ENCODE measurements at regions not wholly inside any gene's neighbourhood (a gene's known extent, or its start where the extent isn't known, plus 50 kb on each side); places are given as distances from the start of the nearest gene placed in this dataset.

GRCh38 chr11:116527180-116527991 lies 245.4 kb downstream of the BUD13 start:
- intact Hi-C loops (cut with DNase I) = no loop called here
- ATAC-seq (no peak), DNase-seq (ENCODE audit: missing footprints) (no peak)

- DNase-seq (ENCODE audit: missing footprints) (no peak), ATAC-seq (no peak)
- intact Hi-C loops (cut with DNase I) = no loop called here
Measured at GRCh38 chr11:116525961-116526495, 246.8 kb downstream of the BUD13 start.

GRCh38 chr11:116519499-116519898 lies 253.3 kb downstream of the BUD13 start:
- intact Hi-C loops (cut with DNase I) = no loop called here
- no peak for DNase-seq (ENCODE audit: missing footprints)
- no peak for ATAC-seq

DNA sequence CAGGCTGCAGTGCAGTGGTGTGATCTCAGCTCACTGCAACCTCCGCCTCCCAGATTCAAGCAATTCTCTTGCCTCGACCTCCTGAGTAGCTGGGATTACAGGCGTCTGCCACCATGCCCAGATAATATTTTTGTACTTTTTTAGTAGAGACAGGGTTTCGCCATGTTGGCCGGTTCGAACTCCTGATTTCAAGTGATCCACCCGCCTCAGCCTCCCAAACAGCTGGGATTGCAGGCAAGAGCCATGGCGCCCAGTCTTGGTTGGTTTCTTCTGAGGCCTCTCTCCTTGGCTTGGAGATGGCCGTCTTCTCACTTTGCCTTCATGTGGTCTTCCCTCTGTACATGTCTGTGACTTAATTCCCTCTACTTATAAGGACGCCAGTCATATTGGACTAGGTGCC lies 254.6 kb downstream of the BUD13 start:
- ATAC-seq (no peak), DNase-seq (ENCODE audit: missing footprints) (no peak)
- intact Hi-C loops (cut with DNase I) = no loop called here

DNA sequence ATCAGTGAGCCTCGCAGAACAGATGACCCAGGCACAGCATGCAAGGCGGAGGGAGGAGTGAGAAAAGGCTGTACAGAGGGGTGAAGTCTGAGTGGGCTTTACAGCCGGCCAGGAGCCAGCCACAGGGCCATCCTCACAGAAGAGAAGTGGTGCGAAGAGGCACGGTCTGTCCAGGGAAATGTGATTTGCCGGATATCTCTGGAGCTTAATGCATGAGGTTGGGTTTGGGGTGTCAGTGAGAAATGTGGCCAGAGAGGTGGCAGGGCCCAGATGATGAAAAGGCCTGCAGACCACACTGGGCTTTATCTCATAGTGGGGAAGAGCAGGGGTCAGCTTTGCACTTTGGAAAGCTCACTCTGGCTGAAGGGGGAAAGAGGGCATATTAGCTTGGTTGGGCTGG lies 255.2 kb downstream of the BUD13 start:
- no peak for ATAC-seq
- DNase-seq (ENCODE audit: missing footprints) = no peak
- intact Hi-C loops (cut with DNase I) = no loop called here

DNA sequence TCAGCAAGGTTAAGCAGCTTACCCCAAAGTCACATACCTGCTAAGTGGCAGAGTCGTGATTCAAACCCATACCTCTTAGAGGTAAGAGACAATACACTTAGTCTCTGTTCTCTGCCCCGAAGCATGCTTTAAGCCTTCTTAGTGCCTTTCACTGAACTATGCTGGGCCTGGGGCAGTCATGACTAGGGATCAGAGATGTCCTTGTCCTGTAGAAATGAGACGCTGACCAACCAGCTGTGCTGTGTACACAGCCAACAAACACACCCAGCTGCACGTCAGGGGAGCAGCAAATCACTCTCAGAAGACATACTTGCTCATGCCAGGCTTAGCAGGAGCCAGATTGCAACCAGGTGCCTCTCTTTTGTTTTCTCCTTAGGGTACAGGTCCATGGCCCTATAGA lies 255.7 kb downstream of the BUD13 start:
- ATAC-seq = no peak
- no peak for DNase-seq (ENCODE audit: missing footprints)
- intact Hi-C loops (cut with DNase I) = no loop called here

DNA sequence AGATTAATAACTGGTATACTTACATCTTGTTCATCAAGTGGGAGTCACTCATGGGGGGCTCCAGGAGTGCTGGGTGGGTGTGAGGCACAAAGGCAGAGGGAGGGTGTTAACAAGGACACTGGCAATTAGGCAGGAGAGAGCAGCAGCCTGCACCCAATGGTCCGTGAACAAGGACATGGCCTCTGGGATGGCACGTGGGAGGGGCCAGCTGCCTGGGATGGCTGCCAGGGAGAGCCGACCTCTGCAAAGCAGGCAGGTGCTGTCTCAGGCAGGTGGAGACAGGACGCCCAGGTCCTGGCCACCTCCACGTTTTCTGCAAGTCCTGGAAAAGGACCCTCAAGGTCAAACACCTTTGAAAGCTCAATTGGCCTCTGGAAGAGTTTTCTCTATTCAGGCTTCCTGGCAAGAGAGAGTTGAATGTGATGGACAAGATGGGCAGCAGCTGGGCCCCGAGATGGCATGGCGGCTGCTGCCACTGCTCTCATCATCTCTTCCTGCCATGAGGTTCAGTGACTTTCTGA lies 257.1 kb downstream of the BUD13 start:
- intact Hi-C loops (cut with DNase I) = no loop called here
- DNase-seq (ENCODE audit: missing footprints) (no peak), ATAC-seq (no peak)

GRCh38 chr11:116513894-116514293 lies 258.9 kb downstream of the BUD13 start:
- ATAC-seq = no peak
- no peak for DNase-seq (ENCODE audit: missing footprints)
- intact Hi-C loops (cut with DNase I) = no loop called here

- intact Hi-C loops (cut with DNase I) = no loop called here
- ATAC-seq (no peak), DNase-seq (ENCODE audit: missing footprints) (no peak)
Measured at GRCh38 chr11:116513278-116513823, 259.4 kb downstream of the BUD13 start.

GRCh38 chr11:116512841-116513240 lies 259.9 kb downstream of the BUD13 start:
- intact Hi-C loops (cut with DNase I) = no loop called here
- DNase-seq (ENCODE audit: missing footprints) (no peak), ATAC-seq (no peak)

DNA sequence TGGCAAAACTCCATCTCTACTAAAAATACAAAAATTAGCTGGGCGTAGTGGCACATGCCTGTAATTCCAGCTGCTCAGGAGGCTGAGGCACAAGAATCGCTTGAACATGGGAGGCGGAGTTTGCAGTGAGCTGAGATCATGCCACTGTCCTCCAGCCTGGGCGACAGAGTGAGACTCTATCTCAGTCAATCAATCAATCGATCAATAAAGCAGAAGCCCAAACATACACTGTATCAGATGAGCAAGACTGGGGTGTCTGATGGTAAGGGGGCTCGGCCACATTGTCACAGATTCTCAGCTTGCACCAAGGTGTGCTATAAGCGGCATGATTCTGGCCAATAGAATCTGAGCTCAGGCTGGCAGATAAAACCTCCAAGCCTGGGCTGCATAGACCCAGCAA lies 261.1 kb downstream of the BUD13 start:
- intact Hi-C loops (cut with DNase I) = no loop called here
- no peak for ATAC-seq
- DNase-seq (ENCODE audit: missing footprints) = no peak

GRCh38 chr11:116510886-116511650 lies 261.7 kb downstream of the BUD13 start:
- ATAC-seq = no peak
- intact Hi-C loops (cut with DNase I) = no loop called here
- DNase-seq (ENCODE audit: missing footprints) = no peak

DNA sequence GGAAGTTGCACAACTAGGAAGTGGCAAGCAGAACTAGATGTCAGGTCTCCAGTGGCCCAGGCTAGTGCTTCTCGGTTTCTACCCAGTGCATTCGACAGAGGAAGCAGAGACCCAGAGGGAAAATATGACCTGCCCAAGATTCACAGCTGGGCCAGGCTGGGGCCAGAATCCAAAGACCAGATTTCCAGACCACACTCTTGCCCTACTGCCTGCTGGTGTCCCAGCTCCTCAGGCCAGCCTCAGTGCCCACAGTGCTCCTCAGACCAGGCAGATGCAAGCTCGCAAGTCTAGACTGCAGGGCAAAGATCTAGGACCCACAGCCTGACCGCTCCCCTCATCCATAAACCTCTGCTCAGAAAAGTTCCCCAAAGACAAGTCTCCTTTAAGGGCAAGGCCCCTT lies 262.6 kb downstream of the BUD13 start:
- no peak for ATAC-seq
- intact Hi-C loops (cut with DNase I) = no loop called here
- no peak for DNase-seq (ENCODE audit: missing footprints)

DNA sequence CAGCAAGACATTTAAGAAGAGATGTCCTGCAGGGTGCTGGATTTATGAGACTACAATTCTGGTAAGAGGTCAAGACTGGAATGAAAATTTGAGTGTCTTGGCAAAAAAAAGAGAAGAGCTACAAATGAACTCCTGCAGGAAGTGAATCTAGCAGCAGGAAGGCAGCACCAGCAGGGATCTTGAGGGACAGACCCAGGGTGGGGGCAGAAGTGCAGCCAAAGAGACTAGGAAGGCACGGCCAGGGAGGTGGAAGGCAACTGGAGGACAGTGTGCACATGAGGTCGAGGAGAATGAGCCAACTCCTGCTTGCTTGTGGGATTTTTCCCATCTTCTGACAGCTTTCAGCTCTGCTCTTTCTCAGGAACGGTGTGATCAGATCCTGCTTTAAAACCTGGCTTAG lies 263.2 kb downstream of the BUD13 start:
- DNase-seq (ENCODE audit: missing footprints) = no peak
- intact Hi-C loops (cut with DNase I) = no loop called here
- no peak for ATAC-seq

GRCh38 chr11:116507849-116508695 lies 264.7 kb downstream of the BUD13 start:
- intact Hi-C loops (cut with DNase I) = no loop called here
- ATAC-seq (no peak), DNase-seq (ENCODE audit: missing footprints) (no peak)

DNA sequence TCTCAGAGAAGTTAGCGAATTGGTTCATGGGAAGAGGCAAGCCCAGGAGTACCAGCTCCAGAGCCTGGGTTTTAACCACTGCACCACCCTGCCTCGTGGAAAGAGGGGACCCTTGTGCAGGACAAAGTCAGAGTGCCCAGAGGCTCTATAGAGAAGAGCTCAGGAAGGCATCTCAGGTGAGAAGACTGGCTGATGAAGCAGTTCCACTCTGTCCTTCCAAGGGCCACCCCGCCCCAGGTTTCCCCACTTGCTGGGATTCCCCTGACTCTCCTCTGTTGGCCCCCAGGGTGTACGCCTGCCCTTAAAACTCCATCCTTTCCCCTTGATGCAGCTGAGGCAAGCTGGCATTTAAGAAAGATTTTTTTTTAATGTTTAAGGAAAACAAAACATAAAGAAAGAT lies 265.8 kb downstream of the BUD13 start:
- no peak for ATAC-seq
- intact Hi-C loops (cut with DNase I) = no loop called here
- no peak for DNase-seq (ENCODE audit: missing footprints)

DNA sequence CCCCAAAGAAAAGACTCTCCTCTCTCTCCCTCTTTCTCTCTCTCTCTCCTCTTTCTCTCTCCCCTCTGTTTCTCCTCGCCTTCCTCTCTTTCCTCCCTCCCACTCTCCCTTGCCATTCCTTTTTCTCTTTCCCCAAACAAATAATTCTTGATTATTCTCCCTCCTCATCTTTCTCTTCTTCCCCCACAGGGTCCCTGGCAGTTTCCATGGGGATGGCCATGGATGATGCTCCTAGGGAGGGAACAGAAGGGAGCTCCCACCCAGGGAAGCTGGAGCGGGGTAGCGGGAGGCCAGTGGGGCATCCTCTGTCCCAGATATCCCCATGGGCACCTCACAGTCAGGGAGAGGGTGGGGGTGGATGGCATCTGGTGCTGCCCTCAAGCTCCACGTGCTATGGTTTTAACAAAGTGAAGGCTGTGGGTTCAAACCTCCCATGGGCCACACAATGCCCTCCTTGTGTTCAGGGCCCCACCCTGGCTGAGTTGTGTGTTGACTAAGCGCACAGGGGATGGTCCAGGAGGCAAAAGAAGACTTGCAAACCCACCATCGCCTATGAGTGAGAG lies 266.4 kb downstream of the BUD13 start:
- ATAC-seq (no peak), DNase-seq (ENCODE audit: missing footprints) (no peak)
- intact Hi-C loops (cut with DNase I) = no loop called here
